ENCODE measurements at regions not wholly inside any gene's neighbourhood (a gene's known extent, or its start where the extent isn't known, plus 50 kb on each side); places are given as distances from the start of the nearest gene placed in this dataset.

DNA sequence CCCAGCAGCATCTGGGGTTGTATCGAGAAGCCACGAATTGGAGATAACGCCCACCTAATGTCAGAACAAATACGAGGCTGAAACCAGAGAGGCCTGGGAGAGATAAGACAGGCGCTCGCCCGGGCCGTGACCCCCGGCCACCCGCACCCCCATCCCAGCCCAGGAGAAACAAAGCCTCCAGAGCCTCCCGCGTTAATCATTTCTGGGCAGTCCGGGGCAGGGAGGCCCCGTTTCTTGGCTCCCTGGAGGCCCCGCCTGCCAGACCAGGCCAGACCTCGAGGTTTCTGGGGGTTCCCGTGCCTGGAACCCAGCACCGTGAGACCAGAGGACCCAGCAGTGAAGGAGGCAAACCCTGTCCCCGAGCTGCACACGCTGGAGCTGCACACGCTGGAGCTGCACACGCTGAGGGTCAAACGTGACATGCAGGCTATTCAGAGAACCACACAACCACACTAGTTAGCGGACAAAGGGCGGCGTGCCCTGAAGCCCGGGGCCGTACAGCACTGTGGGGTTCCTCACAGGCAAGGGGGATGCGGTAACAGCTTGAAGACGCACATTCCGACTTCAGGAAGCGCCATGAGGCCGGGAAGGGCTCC lies 53.4 kb downstream of the FOXL3 start:
- DNase-seq, result no peak
- H3K36me3 ChIP-seq, result no peaks in the 10 kb centered on the region
- WGBS, 4 donors, result 83 to 84% (median 84%) methylated on average over 32 to 33 of the region's 33 CpGs
- peaks cover 0 to 26% (median 7%) of the 10 kb centered on the region in 12 donors for H3K4me1 ChIP-seq
- no peaks in the 10 kb centered on the region for H3K9me3 ChIP-seq
- ATAC-seq, result no peak
- H3K27ac ChIP-seq, result peak overlapping the region in 3 of 12 donors; percentile 69 to 79 (median 69)
- intact Hi-C loops (cut with DNase I), result no loop called here
- no peak overlapping the region for H3K4me3 ChIP-seq
- no peaks in the 10 kb centered on the region for H3K27me3 ChIP-seq
- no peak for TF ChIP-seq POLR2A (IDR thresholded peaks at IDR 0.05)
- TF ChIP-seq, protein P1, sequence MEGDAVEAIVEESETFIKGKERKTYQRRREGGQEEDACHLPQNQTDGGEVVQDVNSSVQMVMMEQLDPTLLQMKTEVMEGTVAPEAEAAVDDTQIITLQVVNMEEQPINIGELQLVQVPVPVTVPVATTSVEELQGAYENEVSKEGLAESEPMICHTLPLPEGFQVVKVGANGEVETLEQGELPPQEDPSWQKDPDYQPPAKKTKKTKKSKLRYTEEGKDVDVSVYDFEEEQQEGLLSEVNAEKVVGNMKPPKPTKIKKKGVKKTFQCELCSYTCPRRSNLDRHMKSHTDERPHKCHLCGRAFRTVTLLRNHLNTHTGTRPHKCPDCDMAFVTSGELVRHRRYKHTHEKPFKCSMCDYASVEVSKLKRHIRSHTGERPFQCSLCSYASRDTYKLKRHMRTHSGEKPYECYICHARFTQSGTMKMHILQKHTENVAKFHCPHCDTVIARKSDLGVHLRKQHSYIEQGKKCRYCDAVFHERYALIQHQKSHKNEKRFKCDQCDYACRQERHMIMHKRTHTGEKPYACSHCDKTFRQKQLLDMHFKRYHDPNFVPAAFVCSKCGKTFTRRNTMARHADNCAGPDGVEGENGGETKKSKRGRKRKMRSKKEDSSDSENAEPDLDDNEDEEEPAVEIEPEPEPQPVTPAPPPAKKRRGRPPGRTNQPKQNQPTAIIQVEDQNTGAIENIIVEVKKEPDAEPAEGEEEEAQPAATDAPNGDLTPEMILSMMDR (IDR thresholded peaks at IDR 0.05), result no peak

DNA sequence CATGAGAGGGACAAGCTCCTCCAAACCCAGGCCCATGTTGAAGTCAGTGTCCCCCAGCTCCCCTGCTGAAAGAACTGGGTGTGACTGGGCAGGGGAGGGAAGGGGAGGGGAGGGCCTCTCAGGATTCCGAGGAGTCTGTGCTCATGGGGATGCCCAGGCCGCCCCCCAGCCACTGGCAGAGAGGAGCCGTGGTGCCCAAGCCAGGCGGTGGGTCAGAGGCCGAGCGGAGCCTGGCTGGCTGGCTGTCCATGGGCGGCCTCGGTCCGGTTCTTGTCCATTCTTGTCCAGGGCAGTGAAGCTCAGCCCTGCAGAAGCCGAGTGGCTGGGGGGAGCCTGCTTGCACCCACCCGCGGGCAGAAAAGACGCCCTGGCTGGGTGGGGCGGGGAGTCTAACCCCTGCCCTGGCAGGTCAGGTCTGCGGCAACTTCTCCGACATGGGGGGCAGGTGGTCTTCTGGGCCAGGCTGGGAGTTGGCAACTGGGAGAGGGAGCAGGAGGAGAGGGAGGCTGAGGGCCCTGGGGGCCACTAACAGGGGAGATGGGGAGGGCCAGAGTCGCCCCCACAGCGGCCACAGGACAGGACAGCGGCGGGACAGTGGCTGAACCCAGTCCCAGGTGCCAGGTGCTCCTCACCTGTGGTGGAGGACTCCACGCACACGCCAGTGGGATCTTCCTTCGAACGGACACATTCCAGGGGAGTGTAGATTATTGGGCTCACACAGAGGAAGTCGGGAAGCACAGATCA lies 54.1 kb downstream of the FOXL3 start:
- 93 to 96% (median 96%) methylated on average over 16 to 25 of the region's 25 CpGs for WGBS, 4 donors
- ATAC-seq (no peak), DNase-seq (peak in 1 of 5 donors; percentile 50)
- H3K27me3 ChIP-seq, result no peaks in the 10 kb centered on the region
- H3K9me3 ChIP-seq, result no peaks in the 10 kb centered on the region
- intact Hi-C loops (cut with DNase I), result no loop called here
- no peak overlapping the region for H3K4me3 ChIP-seq
- TF ChIP-seq, protein P1 (IDR thresholded peaks at IDR 0.05), result no peak
- no peak for TF ChIP-seq POLR2A (IDR thresholded peaks at IDR 0.05)
- H3K36me3 ChIP-seq, result no peaks in the 10 kb centered on the region
- H3K4me1 ChIP-seq, result peaks cover 0 to 26% (median 7%) of the 10 kb centered on the region in 12 donors
- no peak overlapping the region for H3K27ac ChIP-seq

DNA sequence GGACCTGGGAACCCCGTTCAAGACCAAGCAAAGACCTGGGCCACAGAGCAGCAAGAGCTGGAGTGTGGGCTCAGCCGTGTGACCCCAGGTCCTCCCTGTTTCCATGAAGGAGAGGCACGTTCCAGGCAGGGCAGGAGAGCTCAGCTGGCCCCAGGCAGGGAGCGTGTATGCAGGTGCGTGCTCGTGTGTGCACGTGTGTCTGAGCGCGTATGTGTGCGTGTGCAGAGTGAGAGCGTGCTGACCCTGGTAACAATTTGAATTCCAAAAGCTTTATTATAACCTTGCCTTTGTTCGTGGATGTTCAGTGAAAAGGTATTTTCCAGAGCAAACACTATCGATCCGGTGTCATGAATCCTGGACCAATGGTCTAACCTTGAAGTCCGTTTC lies 54.6 kb downstream of the FOXL3 start:
- H3K36me3 ChIP-seq, result no peaks in the 10 kb centered on the region
- H3K9me3 ChIP-seq, result no peaks in the 10 kb centered on the region
- DNase-seq (no peak), ATAC-seq (no peak)
- H3K27me3 ChIP-seq, result no peaks in the 10 kb centered on the region
- no peak overlapping the region for H3K4me3 ChIP-seq
- H3K4me1 ChIP-seq, result peaks cover 0 to 26% (median 7%) of the 10 kb centered on the region in 12 donors
- no peak overlapping the region for H3K27ac ChIP-seq
- 87 to 94% (median 91%) methylated on average over 15 of the region's 15 CpGs for WGBS, 4 donors
- intact Hi-C loops (cut with DNase I), result no loop called here
- TF ChIP-seq POLR2A (IDR thresholded peaks at IDR 0.05), result no peak
- TF ChIP-seq, protein P1 (IDR thresholded peaks at IDR 0.05), result no peak

DNA sequence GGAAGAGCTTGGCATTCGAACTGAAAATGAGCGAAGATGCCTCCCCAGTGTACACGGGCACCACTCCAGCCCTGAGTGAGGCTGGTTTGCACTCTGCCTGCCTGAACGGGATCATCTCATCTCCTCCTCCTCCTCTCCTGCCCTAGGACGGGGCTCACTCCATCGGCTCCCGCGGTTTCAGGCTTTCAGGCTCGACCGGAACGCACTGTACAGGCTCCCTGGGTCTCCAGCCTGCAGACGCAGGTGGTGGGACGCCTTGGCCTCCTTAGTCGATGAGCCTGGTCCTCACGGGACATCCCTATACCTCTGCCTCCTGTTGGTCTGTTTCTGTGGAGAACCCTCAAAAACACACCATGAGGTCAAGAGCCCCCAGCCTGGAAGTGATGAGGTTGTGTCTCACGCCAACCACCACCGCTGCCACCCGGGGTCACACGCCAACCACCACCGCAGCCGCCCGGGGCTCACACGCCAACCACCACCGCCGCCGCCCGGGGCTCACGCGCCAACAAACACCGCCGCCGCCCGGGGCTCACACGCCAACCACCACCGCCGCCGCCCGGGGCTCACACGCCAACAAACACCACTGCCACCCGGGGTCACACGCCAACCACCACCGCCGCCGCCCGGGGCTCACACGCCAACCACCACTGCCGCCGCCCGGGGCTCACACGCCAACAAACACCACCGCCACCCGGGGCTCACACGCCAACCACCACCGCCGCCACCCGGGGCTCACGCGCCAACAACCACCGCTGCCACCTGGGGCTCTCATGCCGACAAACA lies 56.3 kb downstream of the FOXL3 start:
- H3K36me3 ChIP-seq, result no peaks in the 10 kb centered on the region
- no peak overlapping the region for H3K27ac ChIP-seq
- 92 to 94% (median 93%) methylated on average over 41 to 60 of the region's 60 CpGs for WGBS, 4 donors
- TF ChIP-seq, protein P1 (IDR thresholded peaks at IDR 0.05), result no peak
- no peak for TF ChIP-seq POLR2A (IDR thresholded peaks at IDR 0.05)
- H3K4me1 ChIP-seq, result peaks cover 0 to 15% (median 7%) of the 10 kb centered on the region in 12 donors
- H3K27me3 ChIP-seq, result no peaks in the 10 kb centered on the region
- intact Hi-C loops (cut with DNase I), result no loop called here
- no peak for DNase-seq
- ATAC-seq, result no peak
- no peak overlapping the region for H3K4me3 ChIP-seq
- no peaks in the 10 kb centered on the region for H3K9me3 ChIP-seq

Data from heart left ventricle (tissue), 16 donors.